Liver (tissue), 7 donors: ENCODE measurements at regions not wholly inside any gene's neighbourhood (a gene's known extent, or its start where the extent isn't known, plus 50 kb on each side); places are given as distances from the start of the nearest gene placed in this dataset.

Experiments used
- DNase-seq: peaks from one replicate; pipeline ENCODE4 v3.0.0-alpha.2; 2017; ENCODE audit warnings: low spot score
- H3K27ac ChIP-seq, 2 donors: one replicate each; pipeline ENCODE4 v1.7.0; 2013; ENCODE audit warnings: inconsistent platforms in 2 of 2, low read length in 2 of 2, control low read depth in 1 of 2, low read depth in 1 of 2, mild to moderate bottlenecking in 1 of 2
- H3K27me3 ChIP-seq, 4 donors: one replicate each; pipeline versions ENCODE4 v1.6.1 to v1.7.0; 2013; ENCODE audit warnings: low read length in 3 of 4, inconsistent platforms in 1 of 4, mild to moderate bottlenecking in 1 of 4, moderate library complexity in 1 of 4; ENCODE audit not compliant: control insufficient read depth in 4 of 4, insufficient read depth in 4 of 4
- H3K36me3 ChIP-seq, 4 donors: one replicate each; pipeline versions ENCODE4 v1.6.1 to v1.7.0; 2013; ENCODE audit warnings: low read length in 3 of 4, mild to moderate bottlenecking in 3 of 4, low read depth in 1 of 4, moderate library complexity in 1 of 4; ENCODE audit not compliant: control insufficient read depth in 4 of 4, insufficient read depth in 3 of 4
- H3K4me1 ChIP-seq, 4 donors: one replicate each; pipeline versions ENCODE4 v1.6.1 to v1.7.0; 2013; ENCODE audit warnings: low read length in 3 of 4, mild to moderate bottlenecking in 3 of 4, moderate library complexity in 1 of 4; ENCODE audit not compliant: control insufficient read depth in 4 of 4, insufficient read depth in 4 of 4
- H3K4me3 ChIP-seq, 3 donors: one replicate each; pipeline versions ENCODE4 v1.6.1 to v1.7.0; 2013; ENCODE audit warnings: low read length in 3 of 3, control low read depth in 1 of 3, low read depth in 1 of 3, mild to moderate bottlenecking in 1 of 3
- H3K9ac ChIP-seq, 2 donors: one replicate each; pipeline ENCODE4 v1.7.0; 2013; ENCODE audit warnings: low read length in 2 of 2, mild to moderate bottlenecking in 2 of 2, moderate library complexity in 2 of 2, control low read depth in 1 of 2, low read depth in 1 of 2
- H3K9me3 ChIP-seq, 4 donors: one replicate each; pipeline versions ENCODE4 v1.6.1 to v1.7.0; 2013; ENCODE audit warnings: low read length in 3 of 4; ENCODE audit not compliant: control insufficient read depth in 4 of 4
- ATF3 ChIP-seq: IDR thresholded peaks from 2 replicates; pipeline ENCODE4 v1.6.1; 2016; ENCODE audit warnings: antibody characterized with exemption
- FOXA1 ChIP-seq: IDR thresholded peaks from 2 replicates; pipeline ENCODE4 v1.6.1; 2016; ENCODE audit warnings: antibody characterized with exemption
- FOXA2 ChIP-seq: IDR thresholded peaks from 2 replicates; pipeline ENCODE4 v1.6.1; 2016; ENCODE audit warnings: antibody characterized with exemption
- HNF4G ChIP-seq: IDR thresholded peaks from 2 replicates; pipeline ENCODE4 v1.6.1; 2016; ENCODE audit warnings: antibody characterized with exemption
- MAX ChIP-seq: IDR thresholded peaks from 2 replicates; pipeline ENCODE4 v1.6.1; 2016; ENCODE audit warnings: antibody characterized with exemption
- REST ChIP-seq: IDR thresholded peaks from 2 replicates; pipeline ENCODE4 v1.6.1; 2016; ENCODE audit warnings: antibody characterized with exemption, mild to moderate bottlenecking
- SP1 ChIP-seq: IDR thresholded peaks from 2 replicates; pipeline ENCODE4 v1.6.1; 2018; ENCODE audit warnings: antibody characterized with exemption, mild to moderate bottlenecking
- TAF1 ChIP-seq: conservative IDR thresholded peaks from 2 replicates; pipeline ENCODE4 v1.6.1; 2016; ENCODE audit warnings: antibody characterized with exemption, mild to moderate bottlenecking
- YY1 ChIP-seq: IDR thresholded peaks from 2 replicates; pipeline ENCODE4 v1.6.1; 2016; ENCODE audit warnings: antibody characterized with exemption, mild to moderate bottlenecking
- ZBTB33 ChIP-seq: IDR thresholded peaks from 2 replicates; pipeline ENCODE4 v1.6.1; 2016; ENCODE audit warnings: antibody characterized with exemption
- WGBS: extraction: QIAGEN DNeasy Blood & Tissue Kit; methylation state at CpG from one replicate; pipeline ENCODE4 v1.1.7; 2013; 5-methylcytosine and 5-hydroxymethylcytosine counted together
- donor health status: healthy.
- donor health status: healthy.
- donor health status: healthy.
- donor health status: healthy.

- WGBS: 94% methylated on average over 15 of the region's 15 CpGs
- no peaks in the 10 kb centered on the region for H3K36me3 ChIP-seq
Observed at GRCh38 chr16:85441189-85441889, 171.8 kb upstream of the GSE1 start.

GRCh38 chr16:85441890-85442670 lies 171.0 kb upstream of the GSE1 start:
- Histone ChIP-seq H3K9ac (no peak overlapping the region), H3K27ac (no peak overlapping the region), H3K27me3 (no peaks in the 10 kb centered on the region), H3K9me3 (no peaks in the 10 kb centered on the region), H3K4me1 (peaks cover 4 to 16% (median 10%) of the 10 kb centered on the region in 4 donors), H3K4me3 (no peak overlapping the region), H3K36me3 (no peaks in the 10 kb centered on the region)
- no peak for DNase-seq
- 87% methylated on average over 12 of the region's 12 CpGs for WGBS
- TF ChIP-seq MAX: no peak

More at GRCh38 chr16:85441189-85441889, 171.8 kb upstream of the GSE1 start:
- Histone ChIP-seq H3K9me3 (no peaks in the 10 kb centered on the region), H3K27ac (no peak overlapping the region), H3K4me1 (peaks cover 4 to 10% (median 8%) of the 10 kb centered on the region in 4 donors), H3K4me3 (no peak overlapping the region), H3K27me3 (no peaks in the 10 kb centered on the region), H3K9ac (no peak overlapping the region)
- no peak for TF ChIP-seq ATF3
- DNase-seq: no peak

- no peak overlapping the region for H3K27ac ChIP-seq
- peaks cover 5 to 27% (median 19%) of the 10 kb centered on the region in 4 donors for H3K4me1 ChIP-seq
- H3K36me3 ChIP-seq: no peaks in the 10 kb centered on the region
- no peak overlapping the region for H3K4me3 ChIP-seq
- H3K9ac ChIP-seq: no peak overlapping the region
- TF ChIP-seq SP1 (no peak), FOXA1 (no peak), FOXA2 (no peak), ATF3 (no peak)
- DNase-seq: no peak
- WGBS: 86% methylated on average over 11 of the region's 11 CpGs
- no peaks in the 10 kb centered on the region for H3K9me3 ChIP-seq
- H3K27me3 ChIP-seq: no peaks in the 10 kb centered on the region
Observed at GRCh38 chr16:85443116-85443515, 170.0 kb upstream of the GSE1 start.

GRCh38 chr16:85443531-85443930 lies 169.6 kb upstream of the GSE1 start:
- peaks cover 8 to 31% (median 23%) of the 10 kb centered on the region in 4 donors for H3K4me1 ChIP-seq
- no peaks in the 10 kb centered on the region for H3K9me3 ChIP-seq
- H3K27ac ChIP-seq: no peak overlapping the region
- no peak overlapping the region for H3K4me3 ChIP-seq
- WGBS: 97% methylated on average over 15 of the region's 15 CpGs
- H3K36me3 ChIP-seq: no peaks in the 10 kb centered on the region
- no peaks in the 10 kb centered on the region for H3K27me3 ChIP-seq
- DNase-seq: no peak
- no peak overlapping the region for H3K9ac ChIP-seq
- TF ChIP-seq MAX (no peak), ATF3 (no peak), SP1 (no peak), TAF1 (no peak), HNF4G (no peak), ZBTB33 (no peak), FOXA1 (no peak), FOXA2 (no peak), YY1 (no peak), REST (no peak)
